ENCODE measurements at regions not wholly inside any gene's neighbourhood (a gene's known extent, or its start where the extent isn't known, plus 50 kb on each side); places are given as distances from the start of the nearest gene placed in this dataset.

DNA sequence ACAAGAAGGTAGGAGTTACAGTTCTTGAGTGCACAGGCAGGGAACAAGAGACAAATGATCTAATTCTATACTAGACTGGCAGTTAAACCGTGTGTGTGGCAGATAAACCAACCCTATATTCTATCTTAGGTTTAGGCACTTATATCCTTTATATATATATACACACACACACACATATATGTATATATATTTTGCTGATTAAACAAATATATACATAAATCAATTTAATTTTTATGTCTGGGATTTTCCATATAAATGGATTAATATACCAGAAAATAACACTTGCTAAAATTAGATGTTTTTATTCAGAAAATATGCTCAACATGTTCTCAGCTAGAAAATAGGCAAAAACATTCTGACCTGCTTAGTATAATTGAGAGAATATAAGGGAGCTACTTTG, 887.9 kb upstream of the KLHL29 start:
- H3K36me3 ChIP-seq: no peaks in the 10 kb centered on the region
- no peak overlapping the region for H3K27ac ChIP-seq
- H3K4me1 ChIP-seq: no peaks in the 10 kb centered on the region
- TF ChIP-seq CTCF (IDR thresholded peaks at IDR 0.05): no peak
- intact Hi-C loops (cut with DNase I): no loop called here
- no peak for DNase-seq
- no peak overlapping the region for H3K4me3 ChIP-seq
- no peak overlapping the region for H3K9ac ChIP-seq (ENCODE audit: low read depth in 2 of 2, low read length in 2 of 2)
- H3K27me3 ChIP-seq: no peaks in the 10 kb centered on the region
- no peaks in the 10 kb centered on the region for H3K9me3 ChIP-seq

DNA sequence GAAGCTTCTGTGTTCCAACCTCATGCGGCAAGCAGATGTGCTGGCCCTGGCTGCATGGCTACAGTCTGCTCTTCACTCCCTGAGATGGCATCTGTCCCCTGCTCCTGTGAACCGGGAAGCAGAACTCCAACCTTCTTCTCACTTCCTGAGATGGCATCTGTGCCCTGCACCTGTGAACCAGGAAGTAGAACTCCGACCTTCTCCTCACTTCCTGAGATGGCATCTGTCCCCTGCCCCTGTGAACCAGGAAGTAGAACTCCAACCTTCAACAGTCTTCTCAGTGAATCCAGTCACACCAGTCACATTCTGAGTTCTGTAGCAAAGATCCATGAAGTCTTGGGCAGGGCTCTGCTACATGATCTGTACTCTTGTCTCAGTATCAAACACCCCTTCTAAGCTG, 887.2 kb upstream of the KLHL29 start:
- H3K27ac ChIP-seq: no peak overlapping the region
- no peaks in the 10 kb centered on the region for H3K9me3 ChIP-seq
- no peak overlapping the region for H3K9ac ChIP-seq (ENCODE audit: low read depth in 2 of 2, low read length in 2 of 2)
- no peak for TF ChIP-seq CTCF (IDR thresholded peaks at IDR 0.05)
- no peaks in the 10 kb centered on the region for H3K36me3 ChIP-seq
- H3K27me3 ChIP-seq: no peaks in the 10 kb centered on the region
- no peak for DNase-seq
- intact Hi-C loops (cut with DNase I): no loop called here
- H3K4me3 ChIP-seq: no peak overlapping the region
- H3K4me1 ChIP-seq: no peaks in the 10 kb centered on the region

DNA sequence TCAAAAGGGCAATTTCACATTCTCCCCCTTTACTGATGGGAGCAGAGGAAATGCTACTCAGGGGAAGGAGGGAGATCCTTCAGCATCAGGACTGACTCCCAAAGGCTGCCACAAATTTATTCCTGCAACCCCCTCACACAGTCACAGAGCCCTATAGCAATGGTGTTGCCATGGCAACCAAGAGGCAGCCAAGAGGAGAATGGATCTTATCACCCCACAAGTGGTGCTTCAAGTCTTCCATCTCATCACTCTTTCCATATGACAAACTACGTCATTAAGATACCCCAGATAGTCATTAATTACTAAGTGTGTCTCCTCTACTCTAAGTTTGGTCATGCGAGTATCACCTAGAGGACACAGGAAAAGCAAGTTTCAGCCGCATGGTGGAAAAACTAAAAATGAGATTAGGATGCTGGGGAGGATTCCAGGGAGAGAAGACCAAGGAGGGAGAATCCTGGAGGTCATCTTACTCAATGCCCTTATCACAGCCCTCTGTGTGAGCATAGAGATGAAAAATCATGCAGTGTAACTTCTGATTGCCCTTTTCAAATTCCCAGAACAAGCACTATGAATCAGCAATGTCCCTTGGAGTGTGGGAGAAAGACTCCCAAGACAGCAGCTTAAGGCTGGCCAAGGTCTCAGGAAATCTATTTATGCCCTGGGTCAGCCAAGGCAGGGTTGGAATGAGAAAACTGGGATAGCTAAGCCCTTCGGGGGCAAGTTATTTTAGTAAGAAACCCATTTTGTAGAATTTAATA, 885.7 kb upstream of the KLHL29 start:
- no peaks in the 10 kb centered on the region for H3K9me3 ChIP-seq
- TF ChIP-seq CTCF (IDR thresholded peaks at IDR 0.05): no peak
- H3K27me3 ChIP-seq: no peaks in the 10 kb centered on the region
- H3K4me1 ChIP-seq: no peaks in the 10 kb centered on the region
- no peak overlapping the region for H3K9ac ChIP-seq (ENCODE audit: low read depth in 2 of 2, low read length in 2 of 2)
- H3K27ac ChIP-seq: no peak overlapping the region
- no peak overlapping the region for H3K4me3 ChIP-seq
- no peaks in the 10 kb centered on the region for H3K36me3 ChIP-seq
- intact Hi-C loops (cut with DNase I): no loop called here
- no peak for DNase-seq

- intact Hi-C loops (cut with DNase I): no loop called here
- no peak overlapping the region for H3K4me3 ChIP-seq
- no peak overlapping the region for H3K27ac ChIP-seq
- no peaks in the 10 kb centered on the region for H3K4me1 ChIP-seq
- TF ChIP-seq CTCF (IDR thresholded peaks at IDR 0.05): no peak
- H3K36me3 ChIP-seq: no peaks in the 10 kb centered on the region
- DNase-seq: no peak
- H3K9me3 ChIP-seq: no peaks in the 10 kb centered on the region
- no peaks in the 10 kb centered on the region for H3K27me3 ChIP-seq
- no peak overlapping the region for H3K9ac ChIP-seq (ENCODE audit: low read depth in 2 of 2, low read length in 2 of 2)
These were observed 884.4 kb upstream of the KLHL29 start for GRCh38 chr2:22500555-22500935.

DNA sequence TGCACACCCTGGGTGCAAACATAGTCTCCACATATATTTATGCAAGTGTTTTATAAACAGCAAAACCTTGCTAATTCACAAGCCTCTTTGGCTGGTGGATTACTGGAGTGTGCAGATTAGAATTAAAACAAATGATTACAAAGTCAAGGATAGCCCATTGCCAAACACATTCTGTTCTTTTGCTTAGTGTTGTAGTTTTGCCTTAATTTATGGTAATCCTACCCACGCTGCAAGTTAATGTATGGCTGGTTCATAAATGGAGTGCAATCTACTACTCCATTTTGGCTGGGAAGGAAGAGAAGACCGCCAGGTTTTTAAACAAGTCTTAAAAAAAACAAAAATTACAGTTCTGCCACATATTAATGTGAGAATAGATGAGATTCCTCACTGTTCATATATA, 883.1 kb upstream of the KLHL29 start:
- Histone ChIP-seq H3K27me3 (no peaks in the 10 kb centered on the region), H3K27ac (no peak overlapping the region), H3K4me1 (no peaks in the 10 kb centered on the region), H3K9me3 (no peaks in the 10 kb centered on the region), H3K36me3 (no peaks in the 10 kb centered on the region), H3K4me3 (no peak overlapping the region), H3K9ac (ENCODE audit: low read depth in 2 of 2, low read length in 2 of 2) (no peak overlapping the region)
- DNase-seq: no peak
- no peak for TF ChIP-seq CTCF (IDR thresholded peaks at IDR 0.05)
- intact Hi-C loops (cut with DNase I): no loop called here

Data from colonic mucosa (tissue), 4 donors.